ENCODE measurements at regions not wholly inside any gene's neighbourhood (a gene's known extent, or its start where the extent isn't known, plus 50 kb on each side); places are given as distances from the start of the nearest gene placed in this dataset.

GRCh38 chr1:82165304-82165703 lies 364.6 kb downstream of the ADGRL2 start:
- H3K4me3 ChIP-seq (ENCODE audit: low read length), result no peak overlapping the region
- no peaks in the 10 kb centered on the region for H4K20me1 ChIP-seq (ENCODE audit: control insufficient read depth, insufficient read depth, low read depth, low read length)
- no peaks in the 10 kb centered on the region for H3F3A ChIP-seq (ENCODE audit: control insufficient read depth, insufficient read depth)
- no peaks in the 10 kb centered on the region for H3K27me3 ChIP-seq (ENCODE audit: control insufficient read depth, low read length)
- no peaks in the 10 kb centered on the region for H3K79me2 ChIP-seq (ENCODE audit: control insufficient read depth, low read length)
- no peaks in the 10 kb centered on the region for H3K9me3 ChIP-seq (ENCODE audit: control insufficient read depth, insufficient read depth, low read length)
- no peaks in the 10 kb centered on the region for H3K4me1 ChIP-seq (ENCODE audit: control insufficient read depth, low read length)
- no peaks in the 10 kb centered on the region for H3K9me2 ChIP-seq (replicated peaks; ENCODE audit: control insufficient read depth, low read length)
- no peak overlapping the region for H3K4me2 ChIP-seq (ENCODE audit: low read length)
- H3K27ac ChIP-seq (ENCODE audit: low read depth, low read length), result no peak overlapping the region
- TF ChIP-seq EZH2phosphoT487 (IDR thresholded peaks at IDR 0.05; ENCODE audit: borderline replicate concordance, low read length) (no peak), CTCF (IDR thresholded peaks at IDR 0.05; ENCODE audit: low read depth, low read length, poor library complexity, severe bottlenecking) (no peak)
- H3K36me3 ChIP-seq (ENCODE audit: control insufficient read depth, low read length), result no peaks in the 10 kb centered on the region

GRCh38 chr1:82162486-82163420 lies 362.0 kb downstream of the ADGRL2 start:
- no peaks in the 10 kb centered on the region for H3F3A ChIP-seq (ENCODE audit: control insufficient read depth, insufficient read depth)
- no peak for TF ChIP-seq EZH2phosphoT487 (IDR thresholded peaks at IDR 0.05; ENCODE audit: borderline replicate concordance, low read length)
- no peak for TF ChIP-seq CTCF (IDR thresholded peaks at IDR 0.05; ENCODE audit: low read depth, low read length, poor library complexity, severe bottlenecking)
- H3K36me3 ChIP-seq (ENCODE audit: control insufficient read depth, low read length), result no peaks in the 10 kb centered on the region
- H3K9me2 ChIP-seq (replicated peaks; ENCODE audit: control insufficient read depth, low read length), result no peaks in the 10 kb centered on the region
- no peak overlapping the region for H3K4me2 ChIP-seq (ENCODE audit: low read length)
- no peaks in the 10 kb centered on the region for H4K20me1 ChIP-seq (ENCODE audit: control insufficient read depth, insufficient read depth, low read depth, low read length)
- no peaks in the 10 kb centered on the region for H3K9me3 ChIP-seq (ENCODE audit: control insufficient read depth, insufficient read depth, low read length)
- no peaks in the 10 kb centered on the region for H3K27me3 ChIP-seq (ENCODE audit: control insufficient read depth, low read length)
- H3K27ac ChIP-seq (ENCODE audit: low read depth, low read length), result no peak overlapping the region
- H3K79me2 ChIP-seq (ENCODE audit: control insufficient read depth, low read length), result no peaks in the 10 kb centered on the region
- no peak overlapping the region for H3K4me3 ChIP-seq (ENCODE audit: low read length)
- no peaks in the 10 kb centered on the region for H3K4me1 ChIP-seq (ENCODE audit: control insufficient read depth, low read length)

- H3K27me3 ChIP-seq (ENCODE audit: control insufficient read depth, low read length), result no peaks in the 10 kb centered on the region
- H3K79me2 ChIP-seq (ENCODE audit: control insufficient read depth, low read length), result no peaks in the 10 kb centered on the region
- H3K4me1 ChIP-seq (ENCODE audit: control insufficient read depth, low read length), result no peaks in the 10 kb centered on the region
- H3K9me3 ChIP-seq (ENCODE audit: control insufficient read depth, insufficient read depth, low read length), result no peaks in the 10 kb centered on the region
- no peaks in the 10 kb centered on the region for H3K9me2 ChIP-seq (replicated peaks; ENCODE audit: control insufficient read depth, low read length)
- H3F3A ChIP-seq (ENCODE audit: control insufficient read depth, insufficient read depth), result no peaks in the 10 kb centered on the region
- H3K4me2 ChIP-seq (ENCODE audit: low read length), result no peak overlapping the region
- no peaks in the 10 kb centered on the region for H4K20me1 ChIP-seq (ENCODE audit: control insufficient read depth, insufficient read depth, low read depth, low read length)
- no peak overlapping the region for H3K4me3 ChIP-seq (ENCODE audit: low read length)
- no peak overlapping the region for H3K27ac ChIP-seq (ENCODE audit: low read depth, low read length)
- no peak for TF ChIP-seq EZH2phosphoT487 (IDR thresholded peaks at IDR 0.05; ENCODE audit: borderline replicate concordance, low read length)
- TF ChIP-seq CTCF (IDR thresholded peaks at IDR 0.05; ENCODE audit: low read depth, low read length, poor library complexity, severe bottlenecking), result no peak
- H3K36me3 ChIP-seq (ENCODE audit: control insufficient read depth, low read length), result no peaks in the 10 kb centered on the region
Measured at GRCh38 chr1:82161700-82162141, 361.0 kb downstream of the ADGRL2 start.
